ENCODE measurements at regions not wholly inside any gene's neighbourhood (a gene's known extent, or its start where the extent isn't known, plus 50 kb on each side); places are given as distances from the start of the nearest gene placed in this dataset.

- TF ChIP-seq EZH2phosphoT487 (IDR thresholded peaks at IDR 0.05; ENCODE audit: unreplicated experiment) (no peak), EZH2 (IDR thresholded peaks at IDR 0.05; ENCODE audit: low read depth, unreplicated experiment) (no peak), ZNF114 (CRISPR knock-in tag; IDR thresholded peaks at IDR 0.05) (no peak)
- TF ChIP-seq, protein P1, sequence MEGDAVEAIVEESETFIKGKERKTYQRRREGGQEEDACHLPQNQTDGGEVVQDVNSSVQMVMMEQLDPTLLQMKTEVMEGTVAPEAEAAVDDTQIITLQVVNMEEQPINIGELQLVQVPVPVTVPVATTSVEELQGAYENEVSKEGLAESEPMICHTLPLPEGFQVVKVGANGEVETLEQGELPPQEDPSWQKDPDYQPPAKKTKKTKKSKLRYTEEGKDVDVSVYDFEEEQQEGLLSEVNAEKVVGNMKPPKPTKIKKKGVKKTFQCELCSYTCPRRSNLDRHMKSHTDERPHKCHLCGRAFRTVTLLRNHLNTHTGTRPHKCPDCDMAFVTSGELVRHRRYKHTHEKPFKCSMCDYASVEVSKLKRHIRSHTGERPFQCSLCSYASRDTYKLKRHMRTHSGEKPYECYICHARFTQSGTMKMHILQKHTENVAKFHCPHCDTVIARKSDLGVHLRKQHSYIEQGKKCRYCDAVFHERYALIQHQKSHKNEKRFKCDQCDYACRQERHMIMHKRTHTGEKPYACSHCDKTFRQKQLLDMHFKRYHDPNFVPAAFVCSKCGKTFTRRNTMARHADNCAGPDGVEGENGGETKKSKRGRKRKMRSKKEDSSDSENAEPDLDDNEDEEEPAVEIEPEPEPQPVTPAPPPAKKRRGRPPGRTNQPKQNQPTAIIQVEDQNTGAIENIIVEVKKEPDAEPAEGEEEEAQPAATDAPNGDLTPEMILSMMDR (conservative IDR thresholded peaks at IDR 0.05; ENCODE audit: low read depth in 2 of 2): no peak
- TF ChIP-seq, protein P2, sequence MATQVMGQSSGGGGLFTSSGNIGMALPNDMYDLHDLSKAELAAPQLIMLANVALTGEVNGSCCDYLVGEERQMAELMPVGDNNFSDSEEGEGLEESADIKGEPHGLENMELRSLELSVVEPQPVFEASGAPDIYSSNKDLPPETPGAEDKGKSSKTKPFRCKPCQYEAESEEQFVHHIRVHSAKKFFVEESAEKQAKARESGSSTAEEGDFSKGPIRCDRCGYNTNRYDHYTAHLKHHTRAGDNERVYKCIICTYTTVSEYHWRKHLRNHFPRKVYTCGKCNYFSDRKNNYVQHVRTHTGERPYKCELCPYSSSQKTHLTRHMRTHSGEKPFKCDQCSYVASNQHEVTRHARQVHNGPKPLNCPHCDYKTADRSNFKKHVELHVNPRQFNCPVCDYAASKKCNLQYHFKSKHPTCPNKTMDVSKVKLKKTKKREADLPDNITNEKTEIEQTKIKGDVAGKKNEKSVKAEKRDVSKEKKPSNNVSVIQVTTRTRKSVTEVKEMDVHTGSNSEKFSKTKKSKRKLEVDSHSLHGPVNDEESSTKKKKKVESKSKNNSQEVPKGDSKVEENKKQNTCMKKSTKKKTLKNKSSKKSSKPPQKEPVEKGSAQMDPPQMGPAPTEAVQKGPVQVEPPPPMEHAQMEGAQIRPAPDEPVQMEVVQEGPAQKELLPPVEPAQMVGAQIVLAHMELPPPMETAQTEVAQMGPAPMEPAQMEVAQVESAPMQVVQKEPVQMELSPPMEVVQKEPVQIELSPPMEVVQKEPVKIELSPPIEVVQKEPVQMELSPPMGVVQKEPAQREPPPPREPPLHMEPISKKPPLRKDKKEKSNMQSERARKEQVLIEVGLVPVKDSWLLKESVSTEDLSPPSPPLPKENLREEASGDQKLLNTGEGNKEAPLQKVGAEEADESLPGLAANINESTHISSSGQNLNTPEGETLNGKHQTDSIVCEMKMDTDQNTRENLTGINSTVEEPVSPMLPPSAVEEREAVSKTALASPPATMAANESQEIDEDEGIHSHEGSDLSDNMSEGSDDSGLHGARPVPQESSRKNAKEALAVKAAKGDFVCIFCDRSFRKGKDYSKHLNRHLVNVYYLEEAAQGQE (IDR thresholded peaks at IDR 0.05; ENCODE audit: unreplicated experiment): no peak
- TF ChIP-seq, protein P3, sequence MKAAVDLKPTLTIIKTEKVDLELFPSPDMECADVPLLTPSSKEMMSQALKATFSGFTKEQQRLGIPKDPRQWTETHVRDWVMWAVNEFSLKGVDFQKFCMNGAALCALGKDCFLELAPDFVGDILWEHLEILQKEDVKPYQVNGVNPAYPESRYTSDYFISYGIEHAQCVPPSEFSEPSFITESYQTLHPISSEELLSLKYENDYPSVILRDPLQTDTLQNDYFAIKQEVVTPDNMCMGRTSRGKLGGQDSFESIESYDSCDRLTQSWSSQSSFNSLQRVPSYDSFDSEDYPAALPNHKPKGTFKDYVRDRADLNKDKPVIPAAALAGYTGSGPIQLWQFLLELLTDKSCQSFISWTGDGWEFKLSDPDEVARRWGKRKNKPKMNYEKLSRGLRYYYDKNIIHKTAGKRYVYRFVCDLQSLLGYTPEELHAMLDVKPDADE (IDR thresholded peaks at IDR 0.05): no peak
Measured at GRCh38 chr21:27562303-27562702, 595.4 kb upstream of the ADAMTS5 start.

Data from GM23338 (cell line).